ENCODE measurements at regions not wholly inside any gene's neighbourhood (a gene's known extent, or its start where the extent isn't known, plus 50 kb on each side); places are given as distances from the start of the nearest gene placed in this dataset.
A peak's percentile ranks its signal among the peaks of the same experiment; 100 is the strongest.

DNA sequence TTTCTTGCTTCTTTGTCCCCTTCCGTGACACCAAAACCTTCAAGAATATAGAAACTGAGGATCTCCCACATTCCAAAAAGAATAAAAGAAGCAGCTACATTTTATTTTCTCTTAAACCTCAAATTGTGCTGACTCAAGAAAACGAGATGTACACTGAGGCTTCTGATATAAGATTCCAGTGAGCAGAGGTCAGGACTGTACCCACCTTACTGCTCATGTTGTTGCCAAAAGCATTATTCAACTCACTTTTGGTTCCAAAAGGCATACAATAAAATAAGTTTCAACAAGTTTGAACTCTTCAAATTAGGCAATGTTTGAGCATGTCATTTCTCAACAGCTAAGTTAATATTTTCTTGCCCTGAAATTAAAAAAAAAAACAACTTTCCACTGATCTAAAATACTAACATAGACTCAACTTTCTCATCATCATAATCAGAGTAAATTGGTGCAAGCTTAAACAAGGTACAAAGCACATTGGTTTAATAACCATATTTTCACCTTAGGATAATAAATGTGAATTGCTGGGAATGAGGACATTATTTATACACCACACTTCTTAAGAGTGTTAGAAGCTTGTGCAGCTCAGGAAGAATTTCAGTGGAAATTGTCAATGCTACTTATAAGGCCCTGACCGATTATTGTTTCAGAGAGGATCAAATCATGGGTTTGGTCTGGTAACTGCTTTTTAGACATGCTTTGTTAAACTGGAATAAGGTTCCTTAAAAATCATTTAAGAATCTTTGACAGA, 629.0 kb upstream of the IGFBP3 start:
- H3K27me3 ChIP-seq (ENCODE audit: insufficient read depth, low read length) = no peaks in the 10 kb centered on the region
- no peak overlapping the region for H3K4me3 ChIP-seq (ENCODE audit: insufficient read depth, low read length)
- no peak for DNase-seq (ENCODE audit: insufficient read length, low spot score, missing footprints)
- H3K27ac ChIP-seq (ENCODE audit: low read depth, low read length) = no peak overlapping the region
- H3K9me3 ChIP-seq (ENCODE audit: low read depth, low read length) = no peaks in the 10 kb centered on the region
- no peaks in the 10 kb centered on the region for H4K20me1 ChIP-seq (ENCODE audit: insufficient read depth, low read length)
- H3K79me2 ChIP-seq (ENCODE audit: insufficient read depth, low read length) = no peaks in the 10 kb centered on the region
- H3K36me3 ChIP-seq (ENCODE audit: insufficient read depth, low read length) = no peaks in the 10 kb centered on the region
- H3K4me1 ChIP-seq (ENCODE audit: insufficient read depth, low read length) = peaks cover 14% of the 10 kb centered on the region
- peak overlapping the region; percentile 40 for H2AFZ ChIP-seq (ENCODE audit: low read length)
- H3K4me2 ChIP-seq (ENCODE audit: insufficient read depth, low read length) = no peak overlapping the region
- TF ChIP-seq, protein P1, sequence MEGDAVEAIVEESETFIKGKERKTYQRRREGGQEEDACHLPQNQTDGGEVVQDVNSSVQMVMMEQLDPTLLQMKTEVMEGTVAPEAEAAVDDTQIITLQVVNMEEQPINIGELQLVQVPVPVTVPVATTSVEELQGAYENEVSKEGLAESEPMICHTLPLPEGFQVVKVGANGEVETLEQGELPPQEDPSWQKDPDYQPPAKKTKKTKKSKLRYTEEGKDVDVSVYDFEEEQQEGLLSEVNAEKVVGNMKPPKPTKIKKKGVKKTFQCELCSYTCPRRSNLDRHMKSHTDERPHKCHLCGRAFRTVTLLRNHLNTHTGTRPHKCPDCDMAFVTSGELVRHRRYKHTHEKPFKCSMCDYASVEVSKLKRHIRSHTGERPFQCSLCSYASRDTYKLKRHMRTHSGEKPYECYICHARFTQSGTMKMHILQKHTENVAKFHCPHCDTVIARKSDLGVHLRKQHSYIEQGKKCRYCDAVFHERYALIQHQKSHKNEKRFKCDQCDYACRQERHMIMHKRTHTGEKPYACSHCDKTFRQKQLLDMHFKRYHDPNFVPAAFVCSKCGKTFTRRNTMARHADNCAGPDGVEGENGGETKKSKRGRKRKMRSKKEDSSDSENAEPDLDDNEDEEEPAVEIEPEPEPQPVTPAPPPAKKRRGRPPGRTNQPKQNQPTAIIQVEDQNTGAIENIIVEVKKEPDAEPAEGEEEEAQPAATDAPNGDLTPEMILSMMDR (IDR thresholded peaks at IDR 0.05; ENCODE audit: extremely low read depth, low read depth, low read length) = no peak

DNA sequence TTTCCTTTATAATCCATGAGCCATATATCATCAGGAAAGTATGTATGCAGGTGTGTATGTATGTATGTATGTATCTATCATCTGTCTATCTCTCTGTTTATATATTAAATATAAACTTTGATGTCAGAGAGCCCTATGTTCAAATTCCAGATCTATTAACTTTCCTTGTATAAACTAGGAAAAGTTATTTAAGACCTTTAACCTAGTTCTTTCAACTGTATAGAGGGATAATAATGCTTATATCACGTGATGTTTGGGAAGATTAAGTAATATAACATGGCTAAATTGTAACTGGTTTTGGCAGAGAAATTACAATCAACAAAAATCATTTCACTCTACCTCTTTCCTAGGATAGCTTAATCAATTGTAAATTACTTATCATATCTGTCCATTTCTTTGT, 628.3 kb upstream of the IGFBP3 start:
- no peaks in the 10 kb centered on the region for H3K9me3 ChIP-seq (ENCODE audit: low read depth, low read length)
- H3K4me3 ChIP-seq (ENCODE audit: insufficient read depth, low read length) = no peak overlapping the region
- peaks cover 14% of the 10 kb centered on the region for H3K4me1 ChIP-seq (ENCODE audit: insufficient read depth, low read length)
- H3K27me3 ChIP-seq (ENCODE audit: insufficient read depth, low read length) = no peaks in the 10 kb centered on the region
- TF ChIP-seq, protein P1 (IDR thresholded peaks at IDR 0.05; ENCODE audit: extremely low read depth, low read depth, low read length) = no peak
- no peaks in the 10 kb centered on the region for H3K36me3 ChIP-seq (ENCODE audit: insufficient read depth, low read length)
- no peak overlapping the region for H3K27ac ChIP-seq (ENCODE audit: low read depth, low read length)
- H2AFZ ChIP-seq (ENCODE audit: low read length) = no peak overlapping the region
- no peaks in the 10 kb centered on the region for H3K79me2 ChIP-seq (ENCODE audit: insufficient read depth, low read length)
- no peak overlapping the region for H3K4me2 ChIP-seq (ENCODE audit: insufficient read depth, low read length)
- H4K20me1 ChIP-seq (ENCODE audit: insufficient read depth, low read length) = no peaks in the 10 kb centered on the region
- DNase-seq (ENCODE audit: insufficient read length, low spot score, missing footprints) = no peak

DNA sequence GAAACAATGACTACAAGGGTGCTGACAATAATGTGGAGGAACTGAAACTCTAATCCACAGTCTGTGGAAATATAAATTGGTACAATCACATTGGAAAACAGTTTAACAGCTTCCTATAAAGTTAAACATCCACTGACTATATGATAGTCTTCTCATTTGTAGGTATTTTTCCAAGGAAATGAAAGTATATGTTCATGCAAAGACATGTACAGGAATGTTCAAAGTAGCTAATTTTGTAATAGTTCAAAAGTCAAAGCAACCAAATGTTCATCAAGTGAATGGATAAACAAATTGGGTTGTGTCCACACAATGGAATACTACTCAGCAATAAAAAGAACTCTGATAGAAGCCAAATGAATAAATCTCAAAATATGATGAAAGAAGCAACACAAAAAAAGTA, 626.0 kb upstream of the IGFBP3 start:
- H3K27me3 ChIP-seq (ENCODE audit: insufficient read depth, low read length) = no peaks in the 10 kb centered on the region
- H4K20me1 ChIP-seq (ENCODE audit: insufficient read depth, low read length) = no peaks in the 10 kb centered on the region
- peaks cover 14% of the 10 kb centered on the region for H3K4me1 ChIP-seq (ENCODE audit: insufficient read depth, low read length)
- DNase-seq (ENCODE audit: insufficient read length, low spot score, missing footprints) = no peak
- H3K4me3 ChIP-seq (ENCODE audit: insufficient read depth, low read length) = no peak overlapping the region
- H3K9me3 ChIP-seq (ENCODE audit: low read depth, low read length) = no peaks in the 10 kb centered on the region
- H2AFZ ChIP-seq (ENCODE audit: low read length) = no peak overlapping the region
- H3K36me3 ChIP-seq (ENCODE audit: insufficient read depth, low read length) = no peaks in the 10 kb centered on the region
- H3K4me2 ChIP-seq (ENCODE audit: insufficient read depth, low read length) = no peak overlapping the region
- TF ChIP-seq, protein P1 (IDR thresholded peaks at IDR 0.05; ENCODE audit: extremely low read depth, low read depth, low read length) = no peak
- no peaks in the 10 kb centered on the region for H3K79me2 ChIP-seq (ENCODE audit: insufficient read depth, low read length)
- H3K27ac ChIP-seq (ENCODE audit: low read depth, low read length) = peak overlapping the region; percentile 93

DNA sequence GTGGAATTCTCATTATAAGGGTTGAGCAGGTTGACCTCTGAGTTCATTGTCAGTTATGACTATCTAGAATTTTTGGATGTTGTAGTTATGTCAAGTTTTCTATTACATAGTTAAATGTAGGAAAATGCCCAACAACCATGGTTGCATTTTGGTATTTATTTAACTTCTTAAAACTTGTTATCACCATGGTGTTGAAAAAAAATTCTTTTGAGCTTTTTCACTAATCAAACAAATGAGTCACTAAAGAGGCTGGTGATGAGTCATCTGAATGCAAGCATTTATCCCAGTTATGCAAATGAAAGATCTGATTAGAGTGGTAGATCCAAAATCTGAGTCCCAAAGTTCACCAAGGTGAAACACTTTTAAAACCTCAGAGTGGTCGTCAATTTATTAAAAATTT, 624.7 kb upstream of the IGFBP3 start:
- peak overlapping the region; percentile 93 for H3K27ac ChIP-seq (ENCODE audit: low read depth, low read length)
- H2AFZ ChIP-seq (ENCODE audit: low read length) = no peak overlapping the region
- no peaks in the 10 kb centered on the region for H4K20me1 ChIP-seq (ENCODE audit: insufficient read depth, low read length)
- no peak for DNase-seq (ENCODE audit: insufficient read length, low spot score, missing footprints)
- H3K79me2 ChIP-seq (ENCODE audit: insufficient read depth, low read length) = no peaks in the 10 kb centered on the region
- H3K4me1 ChIP-seq (ENCODE audit: insufficient read depth, low read length) = peaks cover 14% of the 10 kb centered on the region
- no peaks in the 10 kb centered on the region for H3K36me3 ChIP-seq (ENCODE audit: insufficient read depth, low read length)
- H3K9me3 ChIP-seq (ENCODE audit: low read depth, low read length) = no peaks in the 10 kb centered on the region
- H3K4me3 ChIP-seq (ENCODE audit: insufficient read depth, low read length) = no peak overlapping the region
- no peaks in the 10 kb centered on the region for H3K27me3 ChIP-seq (ENCODE audit: insufficient read depth, low read length)
- no peak overlapping the region for H3K4me2 ChIP-seq (ENCODE audit: insufficient read depth, low read length)
- TF ChIP-seq, protein P1 (IDR thresholded peaks at IDR 0.05; ENCODE audit: extremely low read depth, low read depth, low read length) = no peak

Data from osteoblast (primary cell).